ENCODE measurements at regions not wholly inside any gene's neighbourhood (a gene's known extent, or its start where the extent isn't known, plus 50 kb on each side); places are given as distances from the start of the nearest gene placed in this dataset.

DNA sequence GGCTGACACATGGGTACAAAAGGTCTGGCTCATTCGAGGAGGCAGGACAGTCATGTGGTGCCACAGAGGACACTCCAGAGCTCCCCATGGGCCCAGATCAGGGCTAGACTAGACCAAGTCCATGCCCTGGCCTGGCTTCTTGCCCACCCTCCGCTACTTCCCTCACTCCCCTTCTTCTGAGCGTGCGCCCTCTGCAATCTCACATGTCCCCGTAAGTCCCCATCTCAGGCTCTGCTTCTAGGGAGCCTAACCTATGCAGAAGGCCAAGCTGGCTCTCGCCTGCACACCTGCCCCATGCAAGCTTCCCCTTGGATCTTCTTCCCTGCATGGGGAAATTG, 553.6 kb downstream of the PTPRU start:
- no peak for TF ChIP-seq TAF1 (IDR thresholded peaks at IDR 0.05; ENCODE audit: borderline replicate concordance, insufficient read depth, low read length)
- TF ChIP-seq POLR2AphosphoS5 (IDR thresholded peaks at IDR 0.05; ENCODE audit: low read depth, low read length): no peak
- TF ChIP-seq, protein P1, sequence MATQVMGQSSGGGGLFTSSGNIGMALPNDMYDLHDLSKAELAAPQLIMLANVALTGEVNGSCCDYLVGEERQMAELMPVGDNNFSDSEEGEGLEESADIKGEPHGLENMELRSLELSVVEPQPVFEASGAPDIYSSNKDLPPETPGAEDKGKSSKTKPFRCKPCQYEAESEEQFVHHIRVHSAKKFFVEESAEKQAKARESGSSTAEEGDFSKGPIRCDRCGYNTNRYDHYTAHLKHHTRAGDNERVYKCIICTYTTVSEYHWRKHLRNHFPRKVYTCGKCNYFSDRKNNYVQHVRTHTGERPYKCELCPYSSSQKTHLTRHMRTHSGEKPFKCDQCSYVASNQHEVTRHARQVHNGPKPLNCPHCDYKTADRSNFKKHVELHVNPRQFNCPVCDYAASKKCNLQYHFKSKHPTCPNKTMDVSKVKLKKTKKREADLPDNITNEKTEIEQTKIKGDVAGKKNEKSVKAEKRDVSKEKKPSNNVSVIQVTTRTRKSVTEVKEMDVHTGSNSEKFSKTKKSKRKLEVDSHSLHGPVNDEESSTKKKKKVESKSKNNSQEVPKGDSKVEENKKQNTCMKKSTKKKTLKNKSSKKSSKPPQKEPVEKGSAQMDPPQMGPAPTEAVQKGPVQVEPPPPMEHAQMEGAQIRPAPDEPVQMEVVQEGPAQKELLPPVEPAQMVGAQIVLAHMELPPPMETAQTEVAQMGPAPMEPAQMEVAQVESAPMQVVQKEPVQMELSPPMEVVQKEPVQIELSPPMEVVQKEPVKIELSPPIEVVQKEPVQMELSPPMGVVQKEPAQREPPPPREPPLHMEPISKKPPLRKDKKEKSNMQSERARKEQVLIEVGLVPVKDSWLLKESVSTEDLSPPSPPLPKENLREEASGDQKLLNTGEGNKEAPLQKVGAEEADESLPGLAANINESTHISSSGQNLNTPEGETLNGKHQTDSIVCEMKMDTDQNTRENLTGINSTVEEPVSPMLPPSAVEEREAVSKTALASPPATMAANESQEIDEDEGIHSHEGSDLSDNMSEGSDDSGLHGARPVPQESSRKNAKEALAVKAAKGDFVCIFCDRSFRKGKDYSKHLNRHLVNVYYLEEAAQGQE (IDR thresholded peaks at IDR 0.05; ENCODE audit: insufficient read depth in 1 of 2, low read depth in 2 of 2, low read length in 2 of 2): no peak
- TF ChIP-seq SIN3A (IDR thresholded peaks at IDR 0.05; ENCODE audit: borderline replicate concordance, insufficient read depth, low read length): no peak
- no peak for TF ChIP-seq FOXP2 (optimal IDR thresholded peaks at IDR 0.05; ENCODE audit: borderline replicate concordance, extremely low read depth, extremely low read length, insufficient read depth)

Measured in PFSK-1 (cell line).